ENCODE measurements at regions not wholly inside any gene's neighbourhood (a gene's known extent, or its start where the extent isn't known, plus 50 kb on each side); places are given as distances from the start of the nearest gene placed in this dataset.

DNA sequence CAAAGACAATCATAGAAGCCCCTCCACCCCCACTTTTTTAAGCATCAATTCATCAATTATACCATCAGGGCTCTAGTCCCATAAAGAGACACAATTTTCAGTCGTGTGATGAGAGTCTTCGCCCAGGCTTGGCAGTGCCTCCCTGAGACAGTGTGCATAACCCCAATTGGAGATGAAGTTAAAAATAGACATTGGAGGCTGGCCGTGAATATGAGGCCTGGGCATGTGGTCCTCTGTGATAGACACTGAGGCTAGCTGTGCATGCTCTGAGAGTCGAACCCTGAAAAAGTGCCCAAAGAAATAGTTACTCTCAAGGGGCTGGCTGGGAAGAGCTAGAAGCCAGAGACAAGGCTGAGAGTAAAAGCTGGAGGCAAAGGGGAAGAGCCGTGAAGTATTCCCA is 248.6 kb upstream of the NR4A3 start:
- WGBS, 2 donors = 81% methylated on average over 5 of the region's 5 CpGs
- Histone ChIP-seq H3K4me3 (replicated peaks in 1 of 3) (no peak overlapping the region), H3K27ac (no peak overlapping the region), H3K4me1 (no peaks in the 10 kb centered on the region), H3K9me3 (no peaks in the 10 kb centered on the region), H3K27me3 (no peaks in the 10 kb centered on the region), H3K36me3 (no peaks in the 10 kb centered on the region)
- TF ChIP-seq CTCF (IDR thresholded peaks at IDR 0.05) (no peak), POLR2A (IDR thresholded peaks at IDR 0.05) (no peak)
- no peak for DNase-seq
- intact Hi-C loops (cut with DNase I) = no loop called here

DNA sequence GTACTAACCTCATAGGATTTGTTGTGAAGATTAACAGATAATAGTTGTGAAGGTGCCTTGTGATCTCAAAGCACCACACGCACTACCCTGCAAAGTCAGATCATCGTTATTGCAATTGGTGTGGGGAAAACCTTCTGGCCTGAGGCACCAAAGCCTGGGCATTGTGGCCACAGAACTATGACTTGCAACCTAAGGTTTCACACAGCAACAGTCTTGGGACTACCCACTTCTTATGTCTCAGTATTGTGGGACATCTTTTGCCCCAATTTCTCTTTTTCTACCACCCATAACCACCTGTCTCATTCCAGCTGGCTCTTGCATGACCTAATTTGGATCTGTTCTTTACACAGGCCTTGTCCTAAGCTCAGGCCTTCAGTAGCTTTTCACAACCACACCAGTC is 247.8 kb upstream of the NR4A3 start:
- WGBS, 2 donors = 89 to 94% methylated on average over 2 of the region's 2 CpGs
- DNase-seq = no peak
- intact Hi-C loops (cut with DNase I) = no loop called here
- H3K4me3 ChIP-seq (replicated peaks in 1 of 3) = no peak overlapping the region
- no peaks in the 10 kb centered on the region for H3K27me3 ChIP-seq
- H3K9me3 ChIP-seq = no peaks in the 10 kb centered on the region
- TF ChIP-seq CTCF (IDR thresholded peaks at IDR 0.05) = no peak
- TF ChIP-seq POLR2A (IDR thresholded peaks at IDR 0.05) = no peak
- H3K27ac ChIP-seq = no peak overlapping the region
- no peaks in the 10 kb centered on the region for H3K4me1 ChIP-seq
- H3K36me3 ChIP-seq = no peaks in the 10 kb centered on the region

DNA sequence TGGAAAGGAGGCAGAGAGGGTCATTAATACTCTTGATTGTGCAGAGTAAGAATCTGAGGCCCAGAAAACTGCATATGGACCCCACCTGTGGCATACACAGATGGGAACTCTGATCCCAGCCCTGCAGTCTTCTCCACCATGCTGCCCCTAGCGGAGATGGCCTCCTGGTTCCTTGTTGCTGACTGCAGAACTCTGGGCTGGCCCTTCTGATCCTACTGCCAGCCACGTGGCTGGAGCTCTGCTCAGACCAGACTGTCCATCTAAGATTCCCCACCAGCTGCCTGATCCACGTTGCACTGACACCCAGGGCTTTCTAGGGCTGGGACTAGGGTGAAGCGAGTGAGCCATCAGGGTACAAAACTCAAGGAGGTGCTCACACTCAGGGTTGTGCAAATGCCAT is 245.7 kb upstream of the NR4A3 start:
- no peaks in the 10 kb centered on the region for H3K27me3 ChIP-seq
- 79 to 96% methylated on average over 4 of the region's 4 CpGs for WGBS, 2 donors
- DNase-seq = no peak
- intact Hi-C loops (cut with DNase I) = no loop called here
- H3K9me3 ChIP-seq = no peaks in the 10 kb centered on the region
- no peaks in the 10 kb centered on the region for H3K36me3 ChIP-seq
- no peak overlapping the region for H3K4me3 ChIP-seq (replicated peaks in 1 of 3)
- no peaks in the 10 kb centered on the region for H3K4me1 ChIP-seq
- TF ChIP-seq POLR2A (IDR thresholded peaks at IDR 0.05) (no peak), CTCF (IDR thresholded peaks at IDR 0.05) (no peak)
- H3K27ac ChIP-seq = no peak overlapping the region

DNA sequence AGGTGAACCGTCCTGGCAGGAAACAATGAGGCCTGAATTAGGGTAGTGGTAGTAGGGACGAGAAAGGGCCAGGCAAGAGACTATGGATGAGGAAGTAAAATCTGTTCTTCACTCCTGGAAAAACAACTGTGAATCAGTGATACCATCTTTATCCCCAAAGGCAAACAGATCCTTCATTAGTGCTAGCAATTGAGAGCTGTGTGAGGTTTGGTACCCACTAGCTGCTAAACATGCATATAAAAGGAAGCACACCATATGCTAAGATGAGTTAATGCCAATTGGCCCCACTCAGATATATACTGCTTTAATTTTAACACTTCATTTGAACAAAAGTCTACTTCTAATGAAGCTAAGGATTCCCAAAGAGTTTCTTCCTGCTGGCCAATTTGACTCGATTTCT is 244.8 kb upstream of the NR4A3 start:
- Histone ChIP-seq H3K4me3 (replicated peaks in 1 of 3) (no peak overlapping the region), H3K36me3 (no peaks in the 10 kb centered on the region), H3K9me3 (no peaks in the 10 kb centered on the region), H3K27ac (no peak overlapping the region), H3K27me3 (no peaks in the 10 kb centered on the region), H3K4me1 (no peaks in the 10 kb centered on the region)
- TF ChIP-seq CTCF (IDR thresholded peaks at IDR 0.05) (no peak), POLR2A (IDR thresholded peaks at IDR 0.05) (no peak)
- DNase-seq = no peak
- intact Hi-C loops (cut with DNase I) = no loop called here
- WGBS, 2 donors = 84 to 92% methylated on average over 3 of the region's 3 CpGs

DNA sequence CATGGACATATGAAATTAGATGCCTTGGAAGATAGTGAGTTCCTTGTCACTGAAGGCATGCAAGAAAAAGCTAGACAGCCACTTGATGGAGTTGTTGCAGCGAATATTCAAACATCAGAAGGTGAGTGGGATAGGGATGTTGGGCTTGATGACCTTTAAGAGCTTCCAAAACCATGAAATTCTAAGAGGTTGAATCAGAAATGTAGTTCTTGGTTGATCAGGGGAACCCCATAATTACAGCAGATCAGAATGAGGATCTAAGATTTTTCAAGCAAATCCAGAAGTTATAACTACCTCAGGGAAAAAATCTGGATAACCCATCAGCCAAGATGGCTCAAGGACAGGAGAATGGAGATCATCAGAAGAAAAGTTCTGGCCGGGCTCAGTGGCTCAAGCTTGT is 244.3 kb upstream of the NR4A3 start:
- Histone ChIP-seq H3K4me3 (replicated peaks in 1 of 3) (no peak overlapping the region), H3K9me3 (no peaks in the 10 kb centered on the region), H3K36me3 (no peaks in the 10 kb centered on the region), H3K4me1 (no peaks in the 10 kb centered on the region), H3K27me3 (no peaks in the 10 kb centered on the region), H3K27ac (no peak overlapping the region)
- TF ChIP-seq CTCF (IDR thresholded peaks at IDR 0.05) = no peak
- no peak for TF ChIP-seq POLR2A (IDR thresholded peaks at IDR 0.05)
- 93 to 97% methylated on average over 2 of the region's 2 CpGs for WGBS, 2 donors
- no peak for DNase-seq
- intact Hi-C loops (cut with DNase I) = no loop called here

All from thyroid gland (tissue), 4 donors.